ENCODE measurements at regions not wholly inside any gene's neighbourhood (a gene's known extent, or its start where the extent isn't known, plus 50 kb on each side); places are given as distances from the start of the nearest gene placed in this dataset.

DNA sequence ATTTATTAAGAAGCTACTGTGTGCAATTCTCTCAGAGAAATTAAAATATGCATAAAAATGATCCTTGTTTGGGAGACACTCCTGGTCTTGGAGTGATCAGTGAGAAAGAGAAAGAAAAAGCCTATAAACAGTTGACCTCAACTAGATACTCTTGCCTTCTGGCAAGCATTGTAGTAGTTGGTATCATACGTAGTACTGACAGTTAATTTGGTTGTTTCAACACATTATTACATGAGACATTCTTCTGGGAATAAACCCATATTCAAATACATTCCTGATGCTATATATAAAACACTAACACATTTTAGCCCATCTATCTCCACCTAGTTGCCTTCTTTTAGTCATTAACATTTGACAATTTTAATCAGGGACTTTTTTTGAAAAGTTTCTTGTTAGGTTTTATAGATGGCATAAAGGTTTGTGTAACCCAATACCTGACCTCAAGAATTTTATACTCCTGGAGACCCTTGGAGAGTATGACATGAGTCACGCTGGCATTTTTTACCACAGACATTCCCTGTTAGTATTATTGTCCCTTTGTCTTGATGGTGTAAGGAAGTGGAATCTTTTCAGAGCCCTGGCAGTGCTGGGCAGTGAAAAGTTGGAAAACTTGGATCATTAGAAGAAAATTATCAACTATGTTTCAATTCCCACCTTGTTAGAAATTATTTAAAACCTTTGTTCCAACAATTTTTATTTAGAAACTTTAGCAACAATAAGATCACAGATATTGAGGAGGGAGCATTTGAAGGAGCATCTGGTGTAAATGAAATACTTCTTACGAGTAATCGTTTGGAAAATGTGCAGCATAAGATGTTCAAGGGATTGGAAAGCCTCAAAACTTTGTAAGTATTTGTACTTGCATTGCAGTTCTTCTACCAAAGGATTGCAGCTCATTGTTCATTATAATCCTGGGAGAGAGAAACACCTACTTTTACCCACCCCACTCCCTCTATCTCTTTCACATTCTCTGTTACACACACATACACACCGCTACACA is 167.1 kb upstream of the PACRGL start:
- TF ChIP-seq ZNF274 (IDR thresholded peaks at IDR 0.05; ENCODE audit: low read depth, low read length) (no peak), SUZ12 (IDR thresholded peaks at IDR 0.05; ENCODE audit: extremely low read depth, insufficient read depth, insufficient read length) (no peak), YY1 (IDR thresholded peaks at IDR 0.05; ENCODE audit: insufficient read depth, insufficient read length) (no peak)
- no peak overlapping the region for H3K4me3 ChIP-seq (ENCODE audit: insufficient read length, low read depth)
- no peak for DNase-seq (ENCODE audit: low read depth, low spot score)
- no peaks in the 10 kb centered on the region for H3K4me1 ChIP-seq (ENCODE audit: insufficient read depth, insufficient read length)
- no peaks in the 10 kb centered on the region for H3K36me3 ChIP-seq (ENCODE audit: insufficient read depth, insufficient read length, low read length)
- no peak overlapping the region for H3K9ac ChIP-seq (ENCODE audit: insufficient read length, low read depth)
- H3K27me3 ChIP-seq (ENCODE audit: insufficient read depth, insufficient read length), result no peaks in the 10 kb centered on the region
- H3K9me3 ChIP-seq (ENCODE audit: insufficient read depth, low read length), result no peaks in the 10 kb centered on the region

DNA sequence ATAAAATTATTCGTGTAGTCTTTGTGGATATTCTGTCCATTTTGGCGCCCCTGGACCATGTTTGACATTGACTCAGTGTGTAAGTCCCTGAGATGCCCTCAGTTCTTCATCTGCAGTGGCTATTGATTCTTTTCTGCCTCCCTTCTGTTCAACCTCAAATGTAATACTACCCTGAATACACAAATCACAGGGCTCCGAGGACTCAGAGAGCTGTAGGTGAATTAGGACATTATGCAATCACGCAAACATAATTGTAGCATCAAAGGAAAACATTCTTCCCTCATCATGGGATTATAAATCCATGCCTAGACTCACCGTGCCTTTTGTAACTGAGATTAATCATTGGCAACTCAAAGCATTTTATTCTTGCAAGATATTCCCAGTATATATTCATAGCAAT is 161.4 kb upstream of the PACRGL start:
- Histone ChIP-seq H3K27me3 (ENCODE audit: insufficient read depth, insufficient read length) (no peaks in the 10 kb centered on the region), H3K9me3 (ENCODE audit: insufficient read depth, low read length) (no peaks in the 10 kb centered on the region), H3K4me1 (ENCODE audit: insufficient read depth, insufficient read length) (no peaks in the 10 kb centered on the region), H3K36me3 (ENCODE audit: insufficient read depth, insufficient read length, low read length) (no peaks in the 10 kb centered on the region), H3K4me3 (ENCODE audit: insufficient read length, low read depth) (no peak overlapping the region), H3K9ac (ENCODE audit: insufficient read length, low read depth) (no peak overlapping the region)
- no peak for DNase-seq (ENCODE audit: low read depth, low spot score)
- TF ChIP-seq SUZ12 (IDR thresholded peaks at IDR 0.05; ENCODE audit: extremely low read depth, insufficient read depth, insufficient read length), result no peak
- no peak for TF ChIP-seq YY1 (IDR thresholded peaks at IDR 0.05; ENCODE audit: insufficient read depth, insufficient read length)
- TF ChIP-seq ZNF274 (IDR thresholded peaks at IDR 0.05; ENCODE audit: low read depth, low read length), result no peak

DNA sequence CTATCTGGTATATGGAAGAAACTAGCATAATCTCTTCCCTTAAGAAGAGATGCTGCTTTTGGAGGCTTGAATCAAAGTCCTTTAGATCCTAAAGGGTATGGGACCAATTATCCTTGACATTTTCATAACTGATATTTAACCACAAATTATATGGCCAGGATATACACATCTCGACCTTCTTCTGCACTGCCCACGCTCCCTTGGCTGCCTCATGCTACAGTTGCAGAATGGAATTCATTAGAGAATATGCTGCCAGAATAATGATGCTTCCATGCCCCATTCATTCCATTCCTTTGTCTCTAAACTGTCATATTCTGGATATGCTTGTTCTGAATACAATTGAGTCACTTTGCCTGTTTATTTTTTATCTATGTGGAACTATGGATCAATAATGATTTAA is 157.1 kb upstream of the PACRGL start:
- no peak for DNase-seq (ENCODE audit: low read depth, low spot score)
- TF ChIP-seq SUZ12 (IDR thresholded peaks at IDR 0.05; ENCODE audit: extremely low read depth, insufficient read depth, insufficient read length) (no peak), YY1 (IDR thresholded peaks at IDR 0.05; ENCODE audit: insufficient read depth, insufficient read length) (no peak)
- H3K4me1 ChIP-seq (ENCODE audit: insufficient read depth, insufficient read length), result no peaks in the 10 kb centered on the region
- no peak overlapping the region for H3K9ac ChIP-seq (ENCODE audit: insufficient read length, low read depth)
- no peaks in the 10 kb centered on the region for H3K9me3 ChIP-seq (ENCODE audit: insufficient read depth, low read length)
- no peaks in the 10 kb centered on the region for H3K36me3 ChIP-seq (ENCODE audit: insufficient read depth, insufficient read length, low read length)
- H3K4me3 ChIP-seq (ENCODE audit: insufficient read length, low read depth), result no peak overlapping the region
- no peaks in the 10 kb centered on the region for H3K27me3 ChIP-seq (ENCODE audit: insufficient read depth, insufficient read length)

DNA sequence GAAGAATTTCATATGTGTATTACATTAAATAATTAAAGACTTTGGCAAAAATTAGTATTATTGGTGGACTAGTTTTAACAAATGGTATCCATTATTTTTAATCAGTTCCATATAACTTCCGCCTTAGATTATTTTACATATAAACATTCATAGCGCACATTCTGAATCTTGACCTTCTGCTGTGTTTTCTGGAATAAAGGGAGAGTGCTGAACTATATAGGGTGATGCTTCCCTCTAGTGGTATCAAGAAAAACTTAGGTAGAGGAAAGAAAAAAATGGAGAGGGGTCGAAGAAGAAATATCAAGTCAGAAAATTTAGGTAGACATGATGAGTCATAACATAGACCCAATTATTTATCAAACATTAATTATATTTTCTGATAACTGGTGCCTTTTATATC is 155.6 kb upstream of the PACRGL start:
- TF ChIP-seq YY1 (IDR thresholded peaks at IDR 0.05; ENCODE audit: insufficient read depth, insufficient read length) (no peak), SUZ12 (IDR thresholded peaks at IDR 0.05; ENCODE audit: extremely low read depth, insufficient read depth, insufficient read length) (no peak)
- peak; percentile 16 for DNase-seq (ENCODE audit: low read depth, low spot score)
- Histone ChIP-seq H3K36me3 (ENCODE audit: insufficient read depth, insufficient read length, low read length) (no peaks in the 10 kb centered on the region), H3K9me3 (ENCODE audit: insufficient read depth, low read length) (no peaks in the 10 kb centered on the region), H3K27me3 (ENCODE audit: insufficient read depth, insufficient read length) (no peaks in the 10 kb centered on the region), H3K9ac (ENCODE audit: insufficient read length, low read depth) (no peak overlapping the region), H3K4me1 (ENCODE audit: insufficient read depth, insufficient read length) (no peaks in the 10 kb centered on the region), H3K4me3 (ENCODE audit: insufficient read length, low read depth) (no peak overlapping the region)

DNA sequence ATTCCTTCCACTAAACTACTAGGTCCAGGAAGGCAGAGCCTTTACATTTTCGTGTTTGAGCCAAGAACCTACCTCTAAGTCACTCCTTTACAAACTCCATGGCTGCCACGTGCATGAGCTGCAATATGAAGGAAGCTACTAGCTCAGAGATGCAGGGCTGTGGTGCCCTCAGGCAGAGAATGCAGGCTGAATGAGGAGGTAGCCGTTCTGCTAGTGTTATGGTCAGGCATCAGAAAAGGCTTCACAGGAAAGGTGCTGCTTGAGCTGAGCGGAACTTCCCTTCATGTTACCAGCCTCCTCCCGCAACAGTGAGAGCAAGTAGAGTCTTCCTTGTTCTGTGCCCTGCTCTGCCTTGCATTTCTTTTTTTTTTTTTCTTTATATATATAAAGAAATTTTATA is 148.3 kb upstream of the PACRGL start:
- no peak for DNase-seq (ENCODE audit: low read depth, low spot score)
- Histone ChIP-seq H3K9ac (ENCODE audit: insufficient read length, low read depth) (no peak overlapping the region), H3K27me3 (ENCODE audit: insufficient read depth, insufficient read length) (no peaks in the 10 kb centered on the region), H3K4me1 (ENCODE audit: insufficient read depth, insufficient read length) (peaks cover 2% of the 10 kb centered on the region), H3K4me3 (ENCODE audit: insufficient read length, low read depth) (no peak overlapping the region), H3K36me3 (ENCODE audit: insufficient read depth, insufficient read length, low read length) (no peaks in the 10 kb centered on the region), H3K9me3 (ENCODE audit: insufficient read depth, low read length) (no peaks in the 10 kb centered on the region)
- TF ChIP-seq SUZ12 (IDR thresholded peaks at IDR 0.05; ENCODE audit: extremely low read depth, insufficient read depth, insufficient read length) (no peak), ZNF274 (IDR thresholded peaks at IDR 0.05; ENCODE audit: low read depth, low read length) (no peak), YY1 (IDR thresholded peaks at IDR 0.05; ENCODE audit: insufficient read depth, insufficient read length) (no peak)

DNA sequence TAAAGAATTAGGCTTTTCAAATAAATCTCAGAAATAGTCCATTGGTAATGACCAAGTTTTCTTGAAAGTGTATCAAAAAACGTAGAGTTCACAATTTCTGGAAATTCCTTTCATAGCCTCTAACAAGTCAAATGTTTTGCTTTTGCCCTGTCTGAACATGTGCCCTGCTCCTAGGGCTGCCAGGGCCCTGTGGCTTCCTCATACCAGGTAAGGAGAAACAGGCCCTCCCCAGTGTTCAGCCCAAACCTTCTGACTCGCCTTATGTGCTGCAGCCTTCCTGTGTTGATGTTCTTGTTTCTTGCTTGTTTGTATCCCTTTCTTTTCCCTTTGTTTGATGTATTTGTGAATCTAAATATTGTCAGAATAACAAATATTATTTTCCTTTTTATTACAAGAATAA is 146.1 kb upstream of the PACRGL start:
- Histone ChIP-seq H3K4me3 (ENCODE audit: insufficient read length, low read depth) (no peak overlapping the region), H3K9me3 (ENCODE audit: insufficient read depth, low read length) (no peaks in the 10 kb centered on the region), H3K4me1 (ENCODE audit: insufficient read depth, insufficient read length) (peaks cover 2% of the 10 kb centered on the region), H3K9ac (ENCODE audit: insufficient read length, low read depth) (no peak overlapping the region), H3K36me3 (ENCODE audit: insufficient read depth, insufficient read length, low read length) (no peaks in the 10 kb centered on the region), H3K27me3 (ENCODE audit: insufficient read depth, insufficient read length) (no peaks in the 10 kb centered on the region)
- DNase-seq (ENCODE audit: low read depth, low spot score), result no peak
- TF ChIP-seq ZNF274 (IDR thresholded peaks at IDR 0.05; ENCODE audit: low read depth, low read length) (no peak), SUZ12 (IDR thresholded peaks at IDR 0.05; ENCODE audit: extremely low read depth, insufficient read depth, insufficient read length) (no peak), YY1 (IDR thresholded peaks at IDR 0.05; ENCODE audit: insufficient read depth, insufficient read length) (no peak)

DNA sequence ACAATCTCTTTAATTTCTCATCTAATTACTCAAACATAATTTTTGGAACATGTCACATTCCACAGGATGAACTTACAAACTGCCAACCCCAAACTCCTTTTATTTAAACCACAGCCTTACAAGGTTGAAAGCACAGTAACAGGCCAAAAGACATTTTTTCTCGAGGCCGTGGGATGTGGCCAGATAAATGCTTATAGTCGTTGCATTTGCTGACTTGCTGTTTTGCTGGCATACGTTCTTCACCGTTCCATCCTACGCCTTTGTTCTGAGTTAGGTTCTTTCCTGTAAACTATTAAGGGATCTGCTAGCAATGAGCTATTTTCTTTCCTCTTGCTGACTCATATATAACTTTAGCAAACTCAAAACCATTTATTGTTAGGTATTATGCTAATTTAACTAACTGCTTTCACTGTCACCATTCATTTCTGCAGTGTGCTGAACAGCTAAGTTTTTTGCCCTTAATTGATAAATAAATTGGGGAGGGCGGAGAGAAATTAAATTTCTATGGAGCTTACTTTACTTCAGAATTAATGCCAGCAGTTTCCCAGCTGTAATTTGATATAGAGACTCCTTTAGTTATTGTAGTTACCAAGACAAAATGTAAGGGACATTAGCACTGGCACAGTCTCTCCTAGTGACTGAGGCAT is 135.1 kb upstream of the PACRGL start:
- H3K9ac ChIP-seq (ENCODE audit: insufficient read length, low read depth), result no peak overlapping the region
- no peak for DNase-seq (ENCODE audit: low read depth, low spot score)
- no peaks in the 10 kb centered on the region for H3K4me1 ChIP-seq (ENCODE audit: insufficient read depth, insufficient read length)
- TF ChIP-seq ZNF274 (IDR thresholded peaks at IDR 0.05; ENCODE audit: low read depth, low read length) (no peak), SUZ12 (IDR thresholded peaks at IDR 0.05; ENCODE audit: extremely low read depth, insufficient read depth, insufficient read length) (no peak), YY1 (IDR thresholded peaks at IDR 0.05; ENCODE audit: insufficient read depth, insufficient read length) (no peak)
- no peaks in the 10 kb centered on the region for H3K27me3 ChIP-seq (ENCODE audit: insufficient read depth, insufficient read length)
- H3K36me3 ChIP-seq (ENCODE audit: insufficient read depth, insufficient read length, low read length), result no peaks in the 10 kb centered on the region
- H3K9me3 ChIP-seq (ENCODE audit: insufficient read depth, low read length), result no peaks in the 10 kb centered on the region
- no peak overlapping the region for H3K4me3 ChIP-seq (ENCODE audit: insufficient read length, low read depth)
